ENCODE measurements at regions not wholly inside any gene's neighbourhood (a gene's known extent, or its start where the extent isn't known, plus 50 kb on each side); places are given as distances from the start of the nearest gene placed in this dataset.

DNA sequence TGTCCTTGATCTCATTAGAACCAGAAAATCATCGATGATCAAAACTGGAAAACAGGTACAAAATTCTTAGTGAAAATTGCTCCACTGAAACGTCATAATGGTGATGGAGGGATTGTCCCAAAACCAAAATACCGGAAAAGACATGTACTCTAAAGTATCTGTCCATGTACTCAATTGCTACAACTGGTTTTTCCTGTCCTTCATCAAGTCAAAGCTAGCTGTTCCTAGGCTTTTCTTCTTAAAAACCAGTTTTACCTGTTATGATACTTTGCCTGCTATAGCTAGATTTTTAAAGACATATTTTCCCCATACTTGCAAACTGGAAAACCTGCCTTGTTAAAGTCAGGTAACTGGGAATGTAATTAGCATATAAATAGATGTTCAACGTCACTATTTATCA lies 50.5 kb upstream of the LRRC1 start:
- no peak for DNase-seq (ENCODE audit: low read depth in 2 of 2)

DNA sequence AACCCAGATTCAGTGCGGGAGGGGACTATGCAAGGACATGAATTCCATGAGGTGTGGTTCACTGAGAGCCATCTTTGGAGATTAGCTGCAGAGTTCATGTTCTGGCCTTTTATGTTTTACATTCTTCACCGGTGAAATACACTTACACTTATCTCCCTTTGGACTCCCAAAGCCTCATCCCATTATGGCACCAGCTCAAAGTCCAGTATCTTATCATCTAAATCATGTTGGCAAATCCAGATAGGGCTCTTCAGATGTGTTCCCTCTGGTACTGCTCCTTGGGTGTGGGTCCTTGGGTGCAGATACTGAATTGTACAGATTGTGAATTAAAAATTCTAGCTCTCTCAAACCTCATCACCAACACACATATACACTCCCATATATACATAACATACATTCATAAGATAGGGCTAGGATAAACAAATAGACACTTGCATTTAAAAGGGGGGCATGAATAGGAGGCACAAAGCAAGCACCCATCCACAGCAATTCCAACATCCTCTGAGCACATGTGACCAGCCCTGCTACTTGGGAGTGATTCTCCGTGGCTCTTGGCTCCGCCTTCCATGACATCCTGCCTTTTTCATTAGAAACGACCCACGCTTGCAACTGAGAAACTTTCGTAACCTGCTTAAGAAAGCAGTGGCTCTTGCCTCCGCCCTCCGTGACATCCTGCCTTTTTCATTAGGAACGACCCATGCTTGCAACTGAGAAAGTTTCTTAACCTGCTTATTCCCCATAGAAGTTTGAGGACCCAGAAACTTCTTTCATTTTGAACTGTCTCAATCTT lies 53.6 kb upstream of the LRRC1 start:
- peak in 1 of 2 donors; percentile 3 for DNase-seq (ENCODE audit: low read depth in 2 of 2)

DNA sequence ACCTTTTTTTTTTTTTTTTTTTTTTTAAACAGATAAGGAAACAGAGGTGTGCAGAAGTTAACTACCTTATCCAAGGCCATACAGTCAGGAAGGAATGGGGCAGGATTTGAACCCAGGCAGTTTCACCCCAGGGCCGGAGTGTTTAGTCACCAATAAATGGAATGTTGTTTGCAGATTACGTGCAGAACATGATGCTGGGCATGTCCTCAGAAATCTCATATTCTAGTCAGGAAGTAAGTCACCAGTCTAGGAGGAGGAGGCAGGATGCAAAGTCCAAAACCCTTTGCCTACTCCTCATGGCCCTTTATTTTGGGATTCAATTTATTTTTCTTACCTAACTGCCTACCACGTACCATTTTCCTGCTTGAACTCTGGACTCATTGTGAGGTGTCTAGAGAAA lies 57.1 kb upstream of the LRRC1 start:
- no peak for DNase-seq (ENCODE audit: low read depth in 2 of 2)

DNA sequence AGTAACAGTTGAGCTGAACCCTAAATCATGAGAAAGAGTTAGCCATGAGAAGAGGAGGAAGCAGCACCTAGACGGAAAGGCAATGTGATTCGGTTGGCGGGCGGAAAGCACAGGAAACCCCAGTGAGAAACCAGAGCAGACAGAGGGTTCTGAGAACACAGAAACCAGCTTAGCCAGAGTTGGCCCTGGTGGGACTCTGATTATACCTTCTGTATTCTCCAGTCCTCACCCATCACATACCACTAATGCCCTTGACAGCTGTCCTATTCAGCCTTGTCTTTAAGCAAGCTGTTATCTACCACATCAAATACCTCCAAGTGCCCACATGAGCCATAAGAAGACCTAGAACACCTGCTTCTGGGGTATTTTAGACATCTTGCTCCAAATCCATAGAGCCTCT lies 58.9 kb upstream of the LRRC1 start:
- DNase-seq (ENCODE audit: low read depth in 2 of 2), result peak in 1 of 2 donors; percentile 5

DNA sequence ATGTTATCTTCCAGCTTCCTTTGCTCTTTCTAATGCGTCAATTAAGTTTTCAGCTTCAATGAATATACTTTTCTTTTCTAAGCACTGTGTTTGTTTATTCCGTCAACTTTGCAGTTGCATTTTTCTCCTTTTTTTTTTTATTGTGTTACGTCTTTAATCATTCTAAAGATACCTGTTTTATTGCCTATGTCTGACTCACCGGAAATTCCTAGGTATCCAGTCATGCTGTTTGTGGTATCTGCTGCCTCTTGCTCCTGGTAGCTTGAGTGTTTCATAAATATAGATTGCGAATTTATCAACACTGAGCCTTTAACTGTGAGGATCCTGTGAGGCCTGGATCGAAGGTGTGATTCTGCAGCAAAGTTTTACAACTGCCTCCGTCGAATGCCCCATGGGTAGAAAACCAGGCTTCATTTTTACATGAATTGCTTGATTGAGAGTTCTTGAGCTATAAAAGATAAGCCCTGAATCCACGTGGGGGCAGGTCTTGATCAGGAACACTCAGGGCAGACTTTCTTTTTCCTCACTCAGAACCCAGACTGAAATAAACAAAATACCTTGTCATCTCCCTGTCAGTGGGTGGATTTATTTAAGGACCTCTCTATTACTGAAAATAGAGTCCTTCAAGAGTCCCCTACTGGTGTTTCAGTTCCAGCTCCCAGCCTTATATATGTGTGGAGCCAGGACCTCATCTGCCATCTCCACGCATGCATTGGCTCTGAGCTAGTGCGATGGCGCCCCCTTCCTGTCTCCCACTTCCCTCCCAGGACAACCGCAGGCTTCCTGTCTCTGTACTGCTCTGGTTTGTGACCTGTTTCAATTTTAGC lies 60.1 kb upstream of the LRRC1 start:
- DNase-seq (ENCODE audit: low read depth in 2 of 2), result no peak

DNA sequence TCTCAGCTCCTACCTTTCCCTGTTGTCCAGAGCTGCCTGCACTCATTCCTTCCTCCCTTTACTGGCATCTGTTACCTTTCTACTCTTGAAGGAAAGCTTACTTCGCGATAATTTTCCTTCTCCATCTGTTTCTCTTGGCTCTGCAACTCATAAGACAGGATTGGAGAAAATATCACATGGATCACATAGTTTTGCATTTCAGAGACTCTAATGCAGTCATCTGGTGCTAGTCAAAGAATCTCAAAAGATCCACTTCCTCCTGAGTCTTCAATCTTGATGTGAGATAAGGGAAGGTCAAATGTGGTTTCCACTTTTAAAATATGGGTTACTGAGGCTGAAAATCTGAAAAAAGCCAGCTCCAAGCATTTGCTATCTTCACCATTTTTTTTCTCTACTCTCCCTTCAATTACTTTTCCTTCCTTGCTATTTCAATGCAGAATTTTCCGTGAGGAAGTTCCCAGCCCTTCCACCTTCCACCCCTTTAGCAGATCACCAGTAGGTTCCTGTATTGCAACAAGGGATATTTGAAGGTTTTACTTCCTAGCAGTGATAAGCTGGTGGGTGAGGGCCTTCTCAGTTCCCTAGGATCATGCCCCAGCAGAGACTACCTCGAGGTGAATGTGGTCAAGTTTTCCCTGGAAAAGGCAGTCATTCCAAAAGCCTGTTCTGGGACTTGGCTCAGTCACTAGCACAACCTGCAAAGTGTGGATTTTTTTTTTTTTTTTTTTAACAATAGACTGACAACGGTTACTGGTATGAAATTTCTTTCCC lies 62.8 kb upstream of the LRRC1 start:
- no peak for DNase-seq (ENCODE audit: low read depth in 2 of 2)

DNA sequence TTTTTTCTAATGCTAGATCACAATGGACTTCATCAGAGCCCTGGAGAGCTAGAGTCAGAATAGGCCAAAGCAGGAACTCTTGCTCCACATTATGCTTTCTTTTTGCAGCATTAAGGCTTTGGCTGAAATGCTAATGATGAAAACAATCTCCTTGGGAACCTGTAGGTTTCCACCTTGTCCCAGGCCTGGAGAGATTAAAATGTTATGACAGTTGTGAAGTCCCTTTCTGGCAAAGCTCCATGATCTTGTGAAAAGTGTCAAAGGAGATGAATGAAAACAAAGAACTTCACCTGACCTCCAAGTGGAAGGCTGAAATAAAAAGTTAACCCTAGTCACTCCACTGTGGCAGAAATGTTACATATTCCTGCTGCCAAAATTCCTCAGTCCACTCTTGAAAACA lies 64.0 kb upstream of the LRRC1 start:
- DNase-seq (ENCODE audit: low read depth in 2 of 2), result no peak

DNA sequence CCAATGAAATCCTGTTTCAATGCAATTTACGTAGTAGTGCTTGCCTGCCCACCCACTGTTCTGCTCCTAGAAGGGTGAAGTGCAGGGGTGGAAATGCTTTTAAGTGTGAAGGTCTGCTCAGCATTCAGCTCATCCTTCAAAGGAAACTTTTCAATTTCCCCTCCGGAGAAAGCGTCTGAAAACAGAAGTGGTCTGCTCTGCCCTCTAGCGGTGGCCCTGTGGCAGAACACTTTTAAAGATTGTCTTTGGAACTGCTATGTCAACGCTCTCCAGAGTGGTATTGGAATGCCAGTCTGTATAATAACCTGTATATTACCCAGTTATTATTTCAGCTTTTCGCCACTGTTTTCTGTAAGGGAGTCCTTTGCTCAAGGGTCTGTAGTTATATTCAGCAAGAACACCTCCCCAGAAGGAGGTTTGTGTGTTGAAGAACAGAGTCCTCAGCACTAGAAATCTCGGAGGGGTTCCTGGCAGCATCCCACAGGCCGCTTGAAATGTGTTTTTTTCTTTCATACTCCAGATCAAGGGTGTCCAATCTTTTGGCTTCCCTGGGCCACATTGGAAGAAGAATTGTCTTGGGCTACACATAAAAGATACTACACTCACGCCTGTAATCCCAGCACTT lies 63.1 kb upstream of the KLHL31 start:
- DNase-seq (ENCODE audit: low read depth in 2 of 2), result peak in 1 of 2 donors; percentile 17

DNA sequence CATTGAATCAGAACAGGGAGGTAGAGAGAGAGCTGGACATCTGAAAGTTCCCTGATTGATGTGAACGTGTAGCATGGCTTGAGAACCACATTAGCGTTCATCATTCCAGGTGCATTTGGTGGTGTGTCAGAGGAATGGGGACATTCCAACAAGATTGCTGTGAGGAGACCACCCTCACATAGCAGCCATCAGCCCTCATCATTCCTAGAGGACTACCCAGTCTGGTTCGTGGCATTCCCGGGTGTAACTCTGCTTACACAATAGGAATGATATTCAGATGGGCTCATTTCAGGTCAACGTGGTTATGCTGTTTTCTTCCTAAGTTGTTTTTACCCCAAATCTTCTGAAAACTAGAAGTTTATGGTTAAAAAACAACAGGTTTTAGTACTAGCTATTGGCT lies 62.2 kb upstream of the KLHL31 start:
- DNase-seq (ENCODE audit: low read depth in 2 of 2), result no peak

DNA sequence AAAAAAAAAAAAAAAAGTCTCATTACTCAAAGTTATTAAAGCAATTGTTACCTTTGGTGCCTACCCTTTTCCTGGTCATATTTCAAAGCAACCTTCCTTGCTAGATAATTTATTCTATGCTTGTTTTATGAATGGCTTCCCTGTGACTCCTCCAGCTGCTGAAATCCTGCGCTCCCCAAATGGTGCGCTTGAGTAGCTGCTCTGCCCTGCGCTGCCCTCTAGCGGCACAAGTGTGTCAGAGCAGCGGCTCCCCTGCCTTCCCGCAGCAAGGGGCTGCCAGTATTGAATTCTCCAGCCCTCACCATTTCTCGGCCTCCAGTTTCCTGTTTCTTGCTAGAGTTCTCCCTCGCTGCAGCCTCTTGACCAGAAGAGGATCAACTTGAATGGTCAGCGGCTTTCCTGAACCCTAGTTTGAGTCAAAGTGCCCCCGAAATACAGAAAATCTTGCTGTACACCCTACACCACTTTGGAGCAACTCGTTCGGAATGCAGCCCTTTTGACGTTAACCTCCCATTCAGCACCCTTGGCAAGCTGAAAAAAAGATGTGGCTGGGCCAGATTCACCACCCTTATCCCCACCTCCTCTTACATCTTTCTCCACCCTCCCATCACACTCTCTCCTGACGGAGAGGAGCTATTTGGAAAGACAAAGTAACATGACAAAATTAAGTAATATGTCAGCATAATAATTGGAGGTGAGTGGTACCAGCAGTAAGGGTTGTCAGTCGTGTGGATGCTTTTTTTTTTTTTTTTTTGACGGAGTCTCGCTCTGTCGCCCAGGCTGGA lies 60.4 kb upstream of the KLHL31 start:
- peak; percentile 46 to 52 for DNase-seq (ENCODE audit: low read depth in 2 of 2)

DNA sequence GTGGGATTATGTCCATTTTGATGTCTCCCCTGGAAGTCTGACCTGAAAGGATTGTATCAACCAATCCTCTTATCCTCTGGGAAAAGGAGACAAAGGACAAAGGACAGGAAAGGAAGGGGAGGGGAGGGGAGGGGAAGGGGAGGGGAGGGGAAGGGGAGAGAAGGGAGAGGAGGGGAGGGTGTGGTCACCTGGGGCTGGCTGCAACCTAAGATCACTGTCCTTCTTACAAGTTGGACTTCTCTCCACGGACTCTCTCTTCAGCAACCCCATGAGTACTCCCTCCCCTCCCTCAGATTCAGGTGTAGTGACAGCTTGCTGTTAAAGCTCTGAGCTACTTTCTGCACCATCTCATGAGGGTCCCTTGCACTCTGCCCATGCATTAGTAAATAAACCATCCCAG lies 58.9 kb upstream of the KLHL31 start:
- no peak for DNase-seq (ENCODE audit: low read depth in 2 of 2)

DNA sequence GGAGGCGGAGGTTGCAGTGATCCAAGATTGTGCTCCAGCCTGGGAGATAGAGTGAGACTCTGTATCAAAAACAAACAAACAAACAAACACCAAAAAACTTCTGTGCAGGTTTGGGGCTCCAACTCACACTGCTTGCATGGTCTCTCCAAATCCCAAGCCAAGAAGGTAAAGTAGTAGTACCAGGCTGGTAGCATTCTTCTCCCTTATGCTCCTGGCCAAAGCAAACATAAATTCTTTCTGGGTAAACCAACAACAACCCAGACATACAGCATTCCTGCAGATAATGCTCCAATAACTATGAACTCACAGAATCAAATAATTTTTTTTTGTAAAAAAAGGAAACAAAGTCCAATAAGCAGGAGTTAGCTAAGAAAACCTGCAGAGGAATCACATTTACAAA lies 57.8 kb upstream of the KLHL31 start:
- DNase-seq (ENCODE audit: low read depth in 2 of 2), result no peak

DNA sequence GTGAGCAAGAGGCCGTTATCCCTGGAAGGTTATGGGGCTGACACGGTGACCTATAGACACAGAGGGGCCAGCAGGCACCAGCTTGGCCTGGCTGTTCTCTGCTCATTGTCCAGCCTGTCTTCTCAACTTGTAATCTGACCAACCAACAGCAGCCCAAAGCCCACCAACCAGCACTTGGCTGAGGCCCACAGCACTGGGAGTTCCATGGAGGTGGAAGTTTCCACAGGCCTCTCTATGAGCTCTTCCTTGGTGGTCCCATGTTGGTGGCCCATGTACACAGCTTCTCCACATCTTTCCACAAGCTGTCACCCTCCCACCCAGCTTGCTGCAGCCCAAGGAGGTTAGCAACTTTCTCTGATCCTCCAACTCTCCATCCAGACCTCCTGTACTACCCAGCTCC lies 56.2 kb upstream of the KLHL31 start:
- DNase-seq (ENCODE audit: low read depth in 2 of 2), result no peak

DNA sequence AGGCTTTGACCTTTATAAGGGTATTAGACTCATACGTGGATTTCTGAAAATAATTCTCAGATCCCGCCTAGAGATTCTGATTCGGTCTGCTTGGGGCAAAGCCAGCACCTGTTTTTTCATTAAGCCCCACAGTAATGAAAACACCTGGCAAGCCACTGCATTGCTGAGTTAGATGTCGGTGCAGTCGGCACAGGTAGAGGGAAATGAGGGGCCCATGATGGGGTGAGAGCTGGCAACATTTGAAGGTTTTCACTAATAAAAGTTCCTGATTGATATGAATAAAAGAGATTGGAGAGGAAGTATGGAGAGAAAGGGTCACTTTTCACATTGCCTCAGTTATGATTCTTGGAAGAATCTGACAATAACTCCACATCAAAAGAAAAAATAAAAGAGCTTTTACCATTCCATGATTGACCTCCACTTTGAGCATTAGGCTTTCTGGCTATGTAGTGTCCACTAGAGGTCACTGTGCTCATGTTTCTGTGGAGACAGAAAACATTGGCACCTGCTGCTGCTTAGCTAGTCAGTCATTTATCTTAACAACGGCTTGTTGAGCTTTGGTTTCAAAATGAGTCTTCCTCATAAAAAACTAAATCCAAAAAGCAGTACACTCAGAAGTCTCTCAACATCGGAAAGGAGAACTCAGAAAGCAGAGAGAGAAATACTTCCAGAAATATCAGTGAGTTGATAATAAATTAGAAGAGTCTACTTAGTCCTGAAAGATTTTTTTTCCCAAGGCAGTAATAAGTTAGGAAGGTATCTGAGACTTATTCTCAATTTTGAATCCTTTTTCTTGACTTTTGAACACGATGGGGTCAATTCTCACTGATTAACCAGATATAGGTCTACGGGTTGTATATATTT lies 53.3 kb upstream of the KLHL31 start:
- peak in 1 of 2 donors; percentile 5 for DNase-seq (ENCODE audit: low read depth in 2 of 2)

DNA sequence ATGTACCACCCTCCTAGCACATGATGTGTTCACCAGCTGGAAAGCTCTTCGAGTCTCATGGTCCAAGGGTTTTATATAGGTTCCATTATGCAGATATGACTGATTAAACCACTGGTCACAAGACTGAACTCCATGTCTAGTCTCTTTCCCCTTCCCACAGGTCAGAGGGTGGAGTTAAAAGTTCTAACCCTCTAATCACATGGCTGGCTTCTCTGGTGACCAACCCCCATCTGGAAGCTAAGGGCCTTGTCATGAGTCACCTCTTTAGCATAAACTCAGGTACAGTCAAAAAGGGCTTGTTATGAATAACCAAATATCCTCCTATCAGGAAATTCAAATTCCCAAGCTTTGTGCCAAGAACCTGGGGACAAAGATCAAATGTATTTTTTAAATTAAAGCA lies 52.0 kb upstream of the KLHL31 start:
- no peak for DNase-seq (ENCODE audit: low read depth in 2 of 2)

DNA sequence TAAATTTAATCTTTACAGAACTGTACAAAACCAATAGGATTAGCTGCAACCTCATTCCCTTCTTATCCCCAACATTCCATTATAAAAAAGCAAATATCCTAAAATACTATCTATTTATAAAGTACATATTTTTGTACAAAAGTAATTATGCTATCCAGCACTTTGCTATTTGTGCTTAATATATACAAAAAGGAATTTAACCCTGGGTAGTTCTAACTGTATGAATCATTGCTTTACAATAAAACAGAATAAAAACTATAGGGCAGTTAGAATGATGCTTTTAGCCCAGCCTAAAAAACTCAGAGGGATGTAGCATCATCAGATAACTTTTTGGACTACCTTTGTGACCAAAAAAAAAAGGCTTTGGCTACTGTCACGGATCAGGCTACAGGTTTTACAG lies 49.9 kb upstream of the KLHL31 start:
- no peak for DNase-seq (ENCODE audit: low read depth in 2 of 2)
